ENCODE measurements at regions not wholly inside any gene's neighbourhood (a gene's known extent, or its start where the extent isn't known, plus 50 kb on each side); places are given as distances from the start of the nearest gene placed in this dataset.
A peak's percentile ranks its signal among the peaks of the same experiment; 100 is the strongest.

- DNase-seq = no peak
Observed at GRCh38 chr20:50288128-50288623, 97.5 kb downstream of the CEBPB start.

- no peak for DNase-seq
Observed at GRCh38 chr20:50289581-50289980, 99.0 kb downstream of the CEBPB start.

- DNase-seq = no peak
Observed at GRCh38 chr20:50290112-50290511, 99.5 kb downstream of the CEBPB start.

GRCh38 chr20:50290808-50291207 lies 100.2 kb downstream of the CEBPB start:
- DNase-seq = no peak

- no peak for DNase-seq
Observed at GRCh38 chr20:50291254-50292078, 100.8 kb downstream of the CEBPB start.

- no peak for DNase-seq
Observed at GRCh38 chr20:50292079-50292590, 101.5 kb downstream of the CEBPB start.

- peak in 1 of 2 donors; percentile 76 for DNase-seq
Observed at GRCh38 chr20:50292591-50293283, 102.1 kb downstream of the CEBPB start.

- no peak for DNase-seq
Observed at GRCh38 chr20:50293284-50294139, 102.9 kb downstream of the CEBPB start.

GRCh38 chr20:50294164-50295088 lies 103.8 kb downstream of the CEBPB start:
- DNase-seq = no peak

GRCh38 chr20:50295345-50295744 lies 104.7 kb downstream of the CEBPB start:
- no peak for DNase-seq

GRCh38 chr20:50295762-50296449 lies 105.3 kb downstream of the CEBPB start:
- no peak for DNase-seq

GRCh38 chr20:50296450-50297375 lies 106.1 kb downstream of the CEBPB start:
- DNase-seq = no peak

GRCh38 chr20:50297498-50298376 lies 107.1 kb downstream of the CEBPB start:
- DNase-seq = no peak

GRCh38 chr20:50298554-50299324 lies 108.1 kb downstream of the CEBPB start:
- no peak for DNase-seq

- DNase-seq = no peak
Observed at GRCh38 chr20:50299325-50299629, 108.6 kb downstream of the CEBPB start.

- no peak for DNase-seq
Observed at GRCh38 chr20:50301165-50301564, 110.5 kb downstream of the CEBPB start.

GRCh38 chr20:50301712-50302111 lies 111.1 kb downstream of the CEBPB start:
- DNase-seq = no peak

- DNase-seq = no peak
Observed at GRCh38 chr20:50302341-50303057, 111.9 kb downstream of the CEBPB start.

All from CD4-positive, alpha-beta T cell treated with Interleukin-4 for 1 hour (primary cell).